ACC112 (cell line): ENCODE measurements at regions not wholly inside any gene's neighbourhood (a gene's known extent, or its start where the extent isn't known, plus 50 kb on each side); places are given as distances from the start of the nearest gene placed in this dataset.

Experiments
- H2AFZ ChIP-seq: fragments of 200-600 bp; sonication (generic); one replicate; pipeline ENCODE4 v1.6.0; 2017; ENCODE audit warnings: antibody characterized with exemption, low read length; ENCODE audit not compliant: unreplicated experiment
- H3K27ac ChIP-seq: fragments of 200-600 bp; sonication (generic); 2 replicates; pipeline ENCODE4 v1.5.1; 2014; ENCODE audit warnings: low read depth, mild to moderate bottlenecking, antibody characterized with exemption, low read length, moderate library complexity
- H3K27me3 ChIP-seq: fragments of 200-600 bp; sonication (generic); 2 replicates; pipeline ENCODE4 v1.6.1; 2014; ENCODE audit warnings: mild to moderate bottlenecking, antibody characterized with exemption, low read length, moderate library complexity, mixed read lengths; ENCODE audit not compliant: insufficient read depth
- H3K36me3 ChIP-seq: fragments of 200-600 bp; sonication (generic); 2 replicates; pipeline ENCODE4 v1.6.1; 2016; ENCODE audit warnings: mild to moderate bottlenecking, antibody characterized with exemption, low read length, moderate library complexity, mixed read lengths; ENCODE audit not compliant: insufficient read depth
- H3K4me1 ChIP-seq: fragments of 200-600 bp; sonication (generic); one replicate; pipeline ENCODE4 v1.6.1; 2016; ENCODE audit warnings: low read length, mixed read lengths; ENCODE audit not compliant: insufficient read depth, unreplicated experiment, control insufficient read depth
- H3K4me3 ChIP-seq: fragments of 200-600 bp; sonication (generic); 2 replicates; pipeline ENCODE4 v1.5.1; 2014; ENCODE audit warnings: mild to moderate bottlenecking, low read depth, low read length
- H3K79me2 ChIP-seq: fragments of 200-600 bp; sonication (generic); one replicate; pipeline ENCODE4 v1.6.0; 2016; ENCODE audit warnings: low read length; ENCODE audit not compliant: control insufficient read depth, unreplicated experiment, insufficient read depth

- H3K27me3 ChIP-seq, result no peaks in the 10 kb centered on the region
- no peak overlapping the region for H3K27ac ChIP-seq
- H3K36me3 ChIP-seq, result no peaks in the 10 kb centered on the region
- H3K4me3 ChIP-seq, result no peak overlapping the region
- H3K79me2 ChIP-seq, result no peaks in the 10 kb centered on the region
- no peak overlapping the region for H2AFZ ChIP-seq
- no peaks in the 10 kb centered on the region for H3K4me1 ChIP-seq
Measured at GRCh38 chr15:81755626-81756025, 290.2 kb downstream of the MEX3B start.

GRCh38 chr15:81754078-81754477 lies 291.7 kb downstream of the MEX3B start:
- Histone ChIP-seq H3K27ac (no peak overlapping the region), H3K4me1 (no peaks in the 10 kb centered on the region), H3K27me3 (no peaks in the 10 kb centered on the region), H3K36me3 (no peaks in the 10 kb centered on the region), H3K79me2 (no peaks in the 10 kb centered on the region), H2AFZ (no peak overlapping the region), H3K4me3 (no peak overlapping the region)

GRCh38 chr15:81752974-81753373 lies 292.8 kb downstream of the MEX3B start:
- Histone ChIP-seq H3K36me3 (no peaks in the 10 kb centered on the region), H3K79me2 (no peaks in the 10 kb centered on the region), H3K27ac (no peak overlapping the region), H3K4me1 (no peaks in the 10 kb centered on the region), H3K4me3 (no peak overlapping the region), H2AFZ (no peak overlapping the region), H3K27me3 (no peaks in the 10 kb centered on the region)

- Histone ChIP-seq H3K4me3 (no peak overlapping the region), H2AFZ (no peak overlapping the region), H3K27me3 (no peaks in the 10 kb centered on the region), H3K27ac (no peak overlapping the region), H3K36me3 (no peaks in the 10 kb centered on the region), H3K79me2 (no peaks in the 10 kb centered on the region), H3K4me1 (no peaks in the 10 kb centered on the region)
Measured at GRCh38 chr15:81752546-81752942, 293.3 kb downstream of the MEX3B start.

GRCh38 chr15:81751816-81752545 lies 293.8 kb downstream of the MEX3B start:
- no peaks in the 10 kb centered on the region for H3K36me3 ChIP-seq
- H2AFZ ChIP-seq, result no peak overlapping the region
- H3K4me3 ChIP-seq, result no peak overlapping the region
- H3K27ac ChIP-seq, result no peak overlapping the region
- H3K79me2 ChIP-seq, result no peaks in the 10 kb centered on the region
- H3K4me1 ChIP-seq, result no peaks in the 10 kb centered on the region
- H3K27me3 ChIP-seq, result no peaks in the 10 kb centered on the region

GRCh38 chr15:81751256-81751655 lies 294.6 kb downstream of the MEX3B start:
- Histone ChIP-seq H3K27me3 (no peaks in the 10 kb centered on the region), H3K4me3 (no peak overlapping the region), H2AFZ (no peak overlapping the region), H3K36me3 (no peaks in the 10 kb centered on the region), H3K27ac (no peak overlapping the region), H3K4me1 (no peaks in the 10 kb centered on the region), H3K79me2 (no peaks in the 10 kb centered on the region)

- H3K27me3 ChIP-seq, result no peaks in the 10 kb centered on the region
- H3K4me1 ChIP-seq, result no peaks in the 10 kb centered on the region
- H3K36me3 ChIP-seq, result no peaks in the 10 kb centered on the region
- H3K4me3 ChIP-seq, result no peak overlapping the region
- no peak overlapping the region for H3K27ac ChIP-seq
- no peak overlapping the region for H2AFZ ChIP-seq
- H3K79me2 ChIP-seq, result no peaks in the 10 kb centered on the region
Measured at GRCh38 chr15:81749716-81750375, 296.0 kb downstream of the MEX3B start.

GRCh38 chr15:81747482-81747881 lies 298.3 kb downstream of the MEX3B start:
- Histone ChIP-seq H2AFZ (no peak overlapping the region), H3K4me3 (no peak overlapping the region), H3K79me2 (no peaks in the 10 kb centered on the region), H3K27me3 (no peaks in the 10 kb centered on the region), H3K27ac (no peak overlapping the region), H3K4me1 (no peaks in the 10 kb centered on the region), H3K36me3 (no peaks in the 10 kb centered on the region)

- Histone ChIP-seq H3K79me2 (no peaks in the 10 kb centered on the region), H3K4me3 (no peak overlapping the region), H3K27me3 (no peaks in the 10 kb centered on the region), H3K36me3 (no peaks in the 10 kb centered on the region), H3K27ac (no peak overlapping the region), H3K4me1 (no peaks in the 10 kb centered on the region), H2AFZ (no peak overlapping the region)
Measured at GRCh38 chr15:81747026-81747425, 298.8 kb downstream of the MEX3B start.

- no peak overlapping the region for H3K27ac ChIP-seq
- H3K79me2 ChIP-seq, result no peaks in the 10 kb centered on the region
- no peaks in the 10 kb centered on the region for H3K4me1 ChIP-seq
- H3K27me3 ChIP-seq, result no peaks in the 10 kb centered on the region
- H2AFZ ChIP-seq, result no peak overlapping the region
- no peak overlapping the region for H3K4me3 ChIP-seq
- no peaks in the 10 kb centered on the region for H3K36me3 ChIP-seq
Measured at GRCh38 chr15:81744364-81744763, 301.5 kb downstream of the MEX3B start.

GRCh38 chr15:81740416-81740815 lies 305.4 kb downstream of the MEX3B start:
- no peaks in the 10 kb centered on the region for H3K27me3 ChIP-seq
- H3K27ac ChIP-seq, result no peak overlapping the region
- no peak overlapping the region for H2AFZ ChIP-seq
- H3K36me3 ChIP-seq, result no peaks in the 10 kb centered on the region
- no peaks in the 10 kb centered on the region for H3K4me1 ChIP-seq
- H3K79me2 ChIP-seq, result no peaks in the 10 kb centered on the region
- H3K4me3 ChIP-seq, result no peak overlapping the region
